Activated T-cell treated with anti-CD3 and anti-CD28 coated beads for 48 hours (primary cell): ENCODE measurements at regions not wholly inside any gene's neighbourhood (a gene's known extent, or its start where the extent isn't known, plus 50 kb on each side); places are given as distances from the start of the nearest gene placed in this dataset.
"Not testable (repeated sequence)": the region's sequence is repeated elsewhere in the genome, so short reads cannot be mapped to it uniquely, and the experiment has no call there.

Experiments used
- DNase-seq: peaks from one replicate; pipeline ENCODE4 v3.0.0-alpha.2; 2020; ENCODE audit warnings: low read depth

GRCh38 chr6:44037276-44037675 lies 90.0 kb downstream of the MRPL14 start:
- not testable (repeated sequence) for DNase-seq

- no peak for DNase-seq
Observed at GRCh38 chr6:44036699-44037101, 90.6 kb downstream of the MRPL14 start.

GRCh38 chr6:44036196-44036595 lies 91.1 kb downstream of the MRPL14 start:
- DNase-seq, result no peak

- DNase-seq, result no peak
Observed at GRCh38 chr6:44035621-44036020, 91.6 kb downstream of the MRPL14 start.

- no peak for DNase-seq
Observed at GRCh38 chr6:44034931-44035345, 92.3 kb downstream of the MRPL14 start.

GRCh38 chr6:44034391-44034861 lies 92.8 kb downstream of the MRPL14 start:
- DNase-seq, result no peak

GRCh38 chr6:44030812-44031454 lies 96.3 kb downstream of the MRPL14 start:
- DNase-seq, result no peak

GRCh38 chr6:44029444-44030185 lies 97.6 kb downstream of the MRPL14 start:
- DNase-seq, result no peak

- no peak for DNase-seq
Observed at GRCh38 chr6:44028789-44029310, 98.4 kb downstream of the MRPL14 start.

- DNase-seq, result no peak
Observed at GRCh38 chr6:44025226-44025625, 102.0 kb downstream of the MRPL14 start.

- DNase-seq, result no peak
Observed at GRCh38 chr6:44024574-44025219, 102.6 kb downstream of the MRPL14 start.

GRCh38 chr6:44023586-44024454 lies 103.4 kb downstream of the MRPL14 start:
- DNase-seq, result no peak

- no peak for DNase-seq
Observed at GRCh38 chr6:44022671-44023352, 104.4 kb downstream of the MRPL14 start.

GRCh38 chr6:44022296-44022661 lies 105.0 kb downstream of the MRPL14 start:
- no peak for DNase-seq

GRCh38 chr6:44021589-44022295 lies 105.5 kb downstream of the MRPL14 start:
- DNase-seq, result no peak

- DNase-seq, result no peak
Observed at GRCh38 chr6:44020664-44021425, 106.4 kb downstream of the MRPL14 start.

GRCh38 chr6:44020148-44020547 lies 107.1 kb downstream of the MRPL14 start:
- DNase-seq, result no peak

GRCh38 chr6:44017307-44017706 lies 109.9 kb downstream of the MRPL14 start:
- not testable (repeated sequence) for DNase-seq

GRCh38 chr6:44016131-44016870 lies 111.0 kb downstream of the MRPL14 start:
- no peak for DNase-seq
